SU-DHL-6 (cell line): ENCODE measurements at regions not wholly inside any gene's neighbourhood (a gene's known extent, or its start where the extent isn't known, plus 50 kb on each side); places are given as distances from the start of the nearest gene placed in this dataset.

Experiments used
- CTCF ChIP-seq: fragments of 200-600 bp; sonication (generic); IDR thresholded peaks from one replicate; pipeline ENCODE4 v1.5.1; 2017; ENCODE audit warnings: antibody characterized with exemption, mild to moderate bottlenecking, low read length, moderate library complexity; ENCODE audit not compliant: insufficient read depth, poor library complexity, severe bottlenecking
- EZH2phosphoT487 ChIP-seq: fragments of 200-600 bp; sonication (generic), shearing (Covaris generic); conservative IDR thresholded peaks from 2 replicates; pipeline ENCODE4 v1.6.1; 2018; ENCODE audit warnings: mild to moderate bottlenecking, antibody characterized with exemption, low read length, moderate library complexity, mixed read lengths

- no peak for TF ChIP-seq CTCF
- no peak for TF ChIP-seq EZH2phosphoT487
Measured at GRCh38 chr10:78960316-78960800, 108.4 kb upstream of the ZMIZ1 start.
